Right lobe of liver (tissue), 6 donors: ENCODE measurements at regions not wholly inside any gene's neighbourhood (a gene's known extent, or its start where the extent isn't known, plus 50 kb on each side); places are given as distances from the start of the nearest gene placed in this dataset.

Experiments
- ATAC-seq, 4 donors: fragments of 200-7000 bp; cut with Tn5 transposase; one replicate each; pipeline ENCODE4 v1.9.1; 2020; ENCODE audit warnings: mild to moderate bottlenecking in 4 of 4, moderate library complexity in 4 of 4
- DNase-seq, 3 donors: peaks; one replicate each; pipeline ENCODE4 v3.0.0-alpha.2; 2020
- H3K27ac ChIP-seq, 3 donors: fragments of 200-600 bp; one replicate each; pipeline ENCODE4 v1.8.0; 2022
- H3K27me3 ChIP-seq, 2 donors: fragments of 200-600 bp; one replicate each; pipeline ENCODE4 v1.8.0; 2022
- H3K36me3 ChIP-seq, 4 donors: fragments of 200-600 bp; sonication (generic) in 1 of 4; one replicate each; pipeline versions ENCODE4 v1.5.1 to v1.8.0; 2017 to 2022; ENCODE audit warnings: control low read depth in 1 of 4
- H3K4me1 ChIP-seq, 4 donors: fragments of 200-600 bp; sonication (generic) in 1 of 4; one replicate each; pipeline versions ENCODE4 v1.5.1 to v1.8.0; 2017 to 2022; ENCODE audit warnings: control low read depth in 1 of 4
- H3K4me3 ChIP-seq, 3 donors: fragments of 200-600 bp; one replicate each; pipeline ENCODE4 v1.8.0; 2022
- H3K9me3 ChIP-seq, 4 donors: fragments of 200-600 bp; sonication (generic) in 1 of 4; one replicate each; pipeline versions ENCODE4 v1.5.1 to v1.8.0; 2017 to 2022; ENCODE audit warnings: control low read depth in 1 of 4
- POLR2A ChIP-seq: fragments of 450-650 bp; IDR thresholded peaks from one replicate; pipeline ENCODE4 v1.6.1; 2017; ENCODE audit warnings: antibody characterized with exemption, mild to moderate bottlenecking
- WGBS: methylation state at CpG from one replicate; pipeline ENCODE4 v1.1.6; 2018; ENCODE audit warnings: low coverage, low lambda C conversion rate; ENCODE audit not compliant: insufficient coverage; ENCODE audit errors: missing lambda C conversion rate; 5-methylcytosine and 5-hydroxymethylcytosine counted together
- intact Hi-C, 2 donors: fragments of 100-400 bp; cut with DNase I; formaldehyde crosslinking; loops; one replicate each; pipeline versions ENCODE4 v1.11.2 to v1.14.1; 2022
- TF ChIP-seq, protein P1 (sequence below), 4 donors: fragments of 200-600 bp in 3 of 4; fragments of 450-650 bp in 1 of 4; IDR thresholded peaks; one replicate each; pipeline versions ENCODE4 v1.5.1 to v1.8.0; 2016 to 2022; ENCODE audit warnings: antibody characterized with exemption in 4 of 4, mild to moderate bottlenecking in 2 of 4
- donor health status: DM: no; HTN: yes; CAD: no.
- donor health status: DM: no; HTN: no; CAD: no.
- donor health status: DM: no; HTN: no; CAD: no.
- donor health status: DM: no; HTN: yes; CAD: no.
- donor health status: DM: no; HTN: yes; CAD: no.

DNA sequence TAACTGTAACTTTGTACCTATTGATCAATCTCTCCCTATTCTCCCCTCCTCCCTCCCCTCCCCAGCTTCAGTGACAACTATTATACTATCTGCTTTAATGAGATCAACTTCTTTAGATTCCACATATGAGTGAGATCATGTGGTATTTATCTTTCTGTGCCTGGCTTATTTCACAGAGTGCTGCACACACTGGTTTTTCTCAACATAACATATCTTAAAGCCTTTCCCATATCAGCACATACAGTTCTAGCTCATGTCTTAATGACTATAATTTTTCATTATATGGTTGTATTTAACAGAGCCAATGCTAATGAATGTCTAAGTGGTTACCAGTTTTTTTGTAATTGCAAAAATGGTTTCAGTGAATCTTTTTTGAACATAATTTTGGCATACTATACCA, 340.3 kb upstream of the DDI1 start:
- Histone ChIP-seq H3K36me3 (no peaks in the 10 kb centered on the region), H3K27me3 (no peaks in the 10 kb centered on the region), H3K27ac (no peak overlapping the region), H3K4me3 (no peak overlapping the region), H3K9me3 (no peaks in the 10 kb centered on the region), H3K4me1 (no peaks in the 10 kb centered on the region)
- ATAC-seq, result peak in 1 of 4 donors; percentile 27
- no peak for TF ChIP-seq POLR2A
- TF ChIP-seq, protein P1, sequence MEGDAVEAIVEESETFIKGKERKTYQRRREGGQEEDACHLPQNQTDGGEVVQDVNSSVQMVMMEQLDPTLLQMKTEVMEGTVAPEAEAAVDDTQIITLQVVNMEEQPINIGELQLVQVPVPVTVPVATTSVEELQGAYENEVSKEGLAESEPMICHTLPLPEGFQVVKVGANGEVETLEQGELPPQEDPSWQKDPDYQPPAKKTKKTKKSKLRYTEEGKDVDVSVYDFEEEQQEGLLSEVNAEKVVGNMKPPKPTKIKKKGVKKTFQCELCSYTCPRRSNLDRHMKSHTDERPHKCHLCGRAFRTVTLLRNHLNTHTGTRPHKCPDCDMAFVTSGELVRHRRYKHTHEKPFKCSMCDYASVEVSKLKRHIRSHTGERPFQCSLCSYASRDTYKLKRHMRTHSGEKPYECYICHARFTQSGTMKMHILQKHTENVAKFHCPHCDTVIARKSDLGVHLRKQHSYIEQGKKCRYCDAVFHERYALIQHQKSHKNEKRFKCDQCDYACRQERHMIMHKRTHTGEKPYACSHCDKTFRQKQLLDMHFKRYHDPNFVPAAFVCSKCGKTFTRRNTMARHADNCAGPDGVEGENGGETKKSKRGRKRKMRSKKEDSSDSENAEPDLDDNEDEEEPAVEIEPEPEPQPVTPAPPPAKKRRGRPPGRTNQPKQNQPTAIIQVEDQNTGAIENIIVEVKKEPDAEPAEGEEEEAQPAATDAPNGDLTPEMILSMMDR (IDR thresholded peaks at IDR 0.05), result no peak
- intact Hi-C loops, result no loop called here
- DNase-seq, result no peak

DNA sequence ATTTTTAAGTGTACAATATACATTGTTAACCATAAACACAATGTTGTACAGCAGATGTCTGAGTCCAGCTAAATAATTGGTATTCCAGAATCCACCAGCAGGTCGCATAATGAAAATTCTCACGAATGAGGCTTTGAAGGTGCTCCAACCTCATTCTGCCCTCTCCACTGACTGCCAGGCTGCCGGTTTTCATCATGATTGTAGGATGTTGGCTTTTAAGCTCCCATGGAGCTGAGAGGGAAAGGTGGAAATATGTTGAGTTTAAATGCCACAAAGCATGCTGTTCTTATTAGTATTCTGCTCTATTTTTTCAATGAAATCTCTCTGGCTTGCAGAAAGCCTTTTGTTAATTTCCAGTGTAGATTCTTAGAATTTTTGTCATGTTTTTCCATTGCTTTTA, 337.2 kb upstream of the DDI1 start:
- Histone ChIP-seq H3K27me3 (no peaks in the 10 kb centered on the region), H3K4me1 (no peaks in the 10 kb centered on the region), H3K36me3 (no peaks in the 10 kb centered on the region), H3K4me3 (no peak overlapping the region), H3K9me3 (no peaks in the 10 kb centered on the region), H3K27ac (no peak overlapping the region)
- TF ChIP-seq POLR2A, result no peak
- TF ChIP-seq, protein P1 (IDR thresholded peaks at IDR 0.05), result no peak
- no peak for DNase-seq
- intact Hi-C loops, result no loop called here
- ATAC-seq, result no peak
- WGBS, result 62% methylated on average over 3 of the region's 3 CpGs

DNA sequence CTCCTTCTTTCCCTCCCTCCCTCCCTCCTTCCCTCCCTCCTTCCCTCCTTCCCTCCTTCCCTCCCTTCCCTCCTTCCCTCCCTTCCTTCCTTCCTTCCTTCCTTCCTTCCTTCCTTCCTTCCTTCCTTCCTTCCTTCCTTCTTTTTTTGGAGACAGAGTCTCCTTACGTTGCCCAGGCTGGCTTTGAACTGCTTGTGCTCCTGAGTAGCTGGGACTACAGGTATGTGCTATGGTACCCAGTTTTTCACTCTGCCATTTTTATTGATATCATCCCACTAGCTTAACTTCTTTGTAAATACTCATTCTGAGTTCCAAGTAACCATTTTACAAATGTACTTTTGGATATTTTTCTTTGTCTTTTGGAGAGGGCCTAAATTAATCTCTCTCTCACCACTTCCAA, 336.8 kb upstream of the DDI1 start:
- Histone ChIP-seq H3K36me3 (no peaks in the 10 kb centered on the region), H3K4me1 (no peaks in the 10 kb centered on the region), H3K27ac (no peak overlapping the region), H3K27me3 (no peaks in the 10 kb centered on the region), H3K9me3 (no peaks in the 10 kb centered on the region), H3K4me3 (no peak overlapping the region)
- no peak for DNase-seq
- WGBS, result 50% methylated on average over 1 of the region's 1 CpG
- intact Hi-C loops, result no loop called here
- TF ChIP-seq, protein P1 (IDR thresholded peaks at IDR 0.05), result no peak
- no peak for TF ChIP-seq POLR2A
- no peak for ATAC-seq

DNA sequence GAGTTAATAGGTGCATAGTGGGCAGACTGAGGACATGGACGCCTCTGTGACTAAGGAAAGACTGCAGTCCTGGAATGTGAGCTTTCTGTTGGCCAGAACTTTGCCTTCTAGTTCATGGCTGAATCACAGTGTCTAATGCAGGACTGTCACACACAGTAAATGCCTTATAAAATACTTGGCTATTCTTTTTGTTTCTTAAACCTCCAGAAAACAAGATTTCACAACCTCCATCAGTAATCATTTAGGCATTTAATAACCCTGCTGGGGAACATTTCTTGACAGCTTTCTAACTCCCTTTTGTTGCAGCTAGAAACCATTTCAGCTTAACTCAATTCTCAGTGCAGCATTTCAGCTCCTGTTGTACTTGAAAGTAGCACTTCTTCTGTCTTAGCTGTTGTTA, 335.8 kb upstream of the DDI1 start:
- H3K4me3 ChIP-seq, result no peak overlapping the region
- H3K4me1 ChIP-seq, result no peaks in the 10 kb centered on the region
- H3K27ac ChIP-seq, result no peak overlapping the region
- 40% methylated on average over 1 of the region's 1 CpG for WGBS
- DNase-seq (no peak), ATAC-seq (no peak)
- TF ChIP-seq POLR2A, result no peak
- TF ChIP-seq, protein P1 (IDR thresholded peaks at IDR 0.05), result no peak
- H3K36me3 ChIP-seq, result no peaks in the 10 kb centered on the region
- no peaks in the 10 kb centered on the region for H3K27me3 ChIP-seq
- H3K9me3 ChIP-seq, result no peaks in the 10 kb centered on the region
- intact Hi-C loops, result no loop called here

DNA sequence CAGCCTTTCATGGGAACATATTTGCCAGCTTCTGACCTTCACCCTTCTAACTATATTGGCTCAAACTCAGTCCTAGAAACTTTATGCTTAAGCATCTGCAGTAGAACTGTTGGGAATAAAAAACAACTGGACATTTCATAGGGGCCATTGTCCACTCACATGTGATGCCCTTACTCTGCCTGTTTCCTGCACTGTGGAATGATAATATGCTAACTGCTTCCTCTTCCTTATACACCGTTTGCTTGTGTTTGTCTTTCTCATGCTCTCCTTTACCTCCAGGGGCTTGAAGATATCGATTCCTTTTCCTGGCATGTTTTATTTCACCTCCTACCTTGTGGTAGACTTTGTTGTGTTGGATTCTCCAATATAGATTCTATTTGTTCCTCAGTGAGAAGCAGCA, 333.0 kb upstream of the DDI1 start:
- intact Hi-C loops, result no loop called here
- Histone ChIP-seq H3K9me3 (no peaks in the 10 kb centered on the region), H3K4me1 (no peaks in the 10 kb centered on the region), H3K27me3 (no peaks in the 10 kb centered on the region), H3K27ac (no peak overlapping the region), H3K4me3 (no peak overlapping the region), H3K36me3 (no peaks in the 10 kb centered on the region)
- 31% methylated on average over 2 of the region's 2 CpGs for WGBS
- DNase-seq (no peak), ATAC-seq (peak in 1 of 4 donors; percentile 21)
- no peak for TF ChIP-seq POLR2A
- TF ChIP-seq, protein P1 (IDR thresholded peaks at IDR 0.05), result no peak
